ENCODE measurements at regions not wholly inside any gene's neighbourhood (a gene's known extent, or its start where the extent isn't known, plus 50 kb on each side); places are given as distances from the start of the nearest gene placed in this dataset.
"Not testable (repeated sequence)": the region's sequence is repeated elsewhere in the genome, so short reads cannot be mapped to it uniquely, and the experiment has no call there.

DNA sequence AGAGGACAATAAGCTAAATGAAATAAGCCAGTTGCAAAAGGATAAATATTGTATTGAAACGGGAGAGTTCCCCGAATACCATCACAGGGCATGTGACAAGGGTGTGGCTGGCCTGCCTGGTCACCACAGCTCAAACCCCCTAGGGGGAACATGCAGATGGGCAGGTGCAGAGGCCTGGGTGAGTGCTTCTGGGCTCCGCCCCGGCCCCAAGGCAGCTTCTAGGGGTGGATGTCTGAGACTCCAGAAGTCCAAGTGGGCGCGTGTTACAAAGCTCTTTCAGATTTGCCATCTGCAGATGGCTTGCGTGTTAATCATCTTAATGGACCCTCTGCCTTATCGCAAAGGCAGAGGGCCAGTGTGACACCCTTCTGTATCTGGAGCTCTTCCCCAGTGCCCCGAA, 559.2 kb upstream of the IMPG1 start:
- DNase-seq = no peak

DNA sequence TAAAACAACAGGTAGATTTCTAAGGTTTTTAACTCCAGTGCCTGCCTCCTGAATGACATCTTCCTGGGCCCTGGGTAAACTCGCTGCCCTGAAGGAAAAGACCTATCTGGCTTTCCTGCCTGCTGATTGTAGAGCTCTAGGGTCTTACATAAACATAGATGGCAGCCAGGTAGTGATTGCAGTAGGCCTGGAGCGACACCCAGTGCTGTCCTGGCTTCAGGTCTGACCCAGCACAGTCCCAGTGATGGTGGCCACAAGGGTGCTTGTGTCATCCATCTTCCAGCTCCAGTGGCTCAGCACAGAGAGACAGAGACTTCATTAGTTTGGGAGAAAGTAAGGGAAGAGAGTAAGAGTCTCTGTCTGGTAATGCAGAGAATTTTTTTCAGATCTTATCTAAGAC, 542.9 kb upstream of the IMPG1 start:
- DNase-seq = no peak

DNA sequence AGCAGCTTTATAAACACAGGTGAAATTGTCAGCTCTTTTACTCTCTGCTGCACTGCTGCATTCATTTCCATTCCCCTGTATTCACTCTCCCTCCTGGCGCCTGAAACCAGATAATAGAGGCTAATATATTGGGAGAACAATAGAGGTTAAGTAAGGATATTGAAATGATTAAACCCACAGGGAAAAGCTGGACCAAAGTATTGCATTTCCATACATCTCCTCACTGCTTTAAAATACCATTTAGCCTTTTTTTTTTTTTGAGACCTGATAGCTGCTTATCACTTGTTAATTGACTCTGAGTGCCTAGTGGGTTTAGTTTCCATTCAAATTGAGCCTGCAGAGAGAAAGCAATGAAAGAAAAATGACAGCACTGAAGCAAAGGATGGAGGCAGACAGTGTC, 540.5 kb upstream of the IMPG1 start:
- DNase-seq = no peak

DNA sequence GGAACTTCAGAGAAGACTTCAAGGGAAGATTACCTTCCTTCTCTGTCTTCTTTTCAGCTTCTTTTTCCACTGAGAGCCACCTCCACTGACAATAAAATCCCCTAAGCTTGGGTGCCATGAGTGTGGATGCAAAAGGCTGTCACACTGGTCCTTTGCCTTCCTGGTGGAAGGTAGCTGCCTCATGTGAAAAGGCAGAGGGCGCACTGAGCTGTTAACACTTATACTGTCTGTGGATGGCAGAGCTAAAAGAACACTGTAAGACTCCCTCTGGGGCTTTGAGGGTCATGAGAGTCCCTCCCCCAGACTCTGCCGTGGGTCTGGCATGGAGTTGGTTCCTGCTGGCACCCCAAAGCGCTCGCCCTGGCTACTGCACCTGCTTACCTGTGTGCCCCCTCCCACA, 536.7 kb upstream of the IMPG1 start:
- no peak for DNase-seq

DNA sequence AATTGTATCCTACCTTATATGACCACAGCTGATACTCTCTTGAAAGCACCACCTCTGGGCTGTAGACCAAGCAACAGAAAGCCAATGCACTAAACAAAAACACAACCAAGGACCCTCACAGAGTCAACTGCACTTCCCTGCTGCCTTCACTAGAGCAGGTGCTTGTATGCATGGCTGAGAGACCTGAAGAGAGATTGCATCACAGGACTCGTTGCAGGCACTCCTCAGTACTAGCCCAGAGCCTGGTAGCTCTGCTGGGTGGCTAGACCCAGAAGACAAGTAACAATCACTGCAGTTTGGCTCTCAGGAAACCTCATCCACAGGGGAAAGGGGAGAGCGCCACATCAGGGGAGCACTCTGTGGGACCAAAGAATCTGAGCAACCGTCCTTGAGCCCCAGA, 521.6 kb upstream of the IMPG1 start:
- DNase-seq = no peak

DNA sequence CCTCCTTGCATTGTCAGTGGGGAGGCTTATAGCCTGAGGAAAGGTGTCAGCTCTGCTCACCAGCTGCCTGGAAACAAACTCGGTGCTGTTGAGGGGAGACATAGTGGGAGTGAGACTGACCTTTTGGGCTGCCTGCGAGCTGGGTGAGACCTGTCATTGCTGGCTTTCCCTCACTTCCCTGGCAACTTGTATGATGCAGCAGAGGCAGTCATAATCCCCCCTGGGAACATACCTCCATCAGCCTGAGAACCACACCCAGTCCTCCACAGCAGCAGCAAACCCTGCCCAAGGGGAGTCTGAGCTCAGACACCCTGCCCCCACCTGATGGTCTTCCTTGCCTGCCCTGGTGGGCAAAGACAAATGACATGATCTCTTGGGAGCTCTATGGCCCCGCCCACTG, 521.2 kb upstream of the IMPG1 start:
- DNase-seq = no peak

DNA sequence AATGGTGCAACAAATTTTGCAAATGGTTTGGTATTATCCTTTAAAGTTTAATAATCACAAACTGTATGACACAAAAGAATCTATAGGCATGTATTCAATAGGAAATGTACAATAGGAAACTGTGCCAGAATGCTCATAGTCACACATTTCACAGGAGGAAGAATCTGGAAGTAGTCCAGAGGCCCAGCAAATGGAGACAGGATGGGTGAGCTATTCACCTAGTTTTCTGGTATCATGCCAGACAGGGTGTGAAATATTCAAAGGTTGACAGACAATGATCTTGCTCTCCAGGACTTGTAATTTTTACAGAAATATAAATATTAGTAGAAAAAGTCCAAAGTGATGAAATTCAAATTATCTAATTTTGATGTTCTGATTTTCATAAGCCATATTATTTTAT, 520.1 kb upstream of the IMPG1 start:
- DNase-seq = no peak

DNA sequence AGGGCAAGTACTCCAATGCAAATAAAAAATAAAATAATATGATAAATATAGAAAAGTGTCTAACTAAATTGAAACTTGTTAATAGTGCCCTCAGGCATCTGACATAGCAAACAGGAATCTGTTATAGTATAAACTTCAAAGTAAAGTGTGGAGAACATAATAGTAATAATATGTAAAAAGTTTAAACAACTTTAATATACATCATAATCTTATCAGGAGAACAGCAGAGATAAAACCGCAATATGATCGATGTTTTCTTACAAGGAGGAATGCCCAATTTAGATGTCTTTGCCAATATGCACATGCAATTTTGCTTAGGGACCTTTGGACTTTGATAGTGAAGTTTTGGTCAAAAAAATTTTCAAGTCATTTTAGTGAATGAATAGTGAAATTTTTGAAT, 514.8 kb upstream of the IMPG1 start:
- DNase-seq = no peak

DNA sequence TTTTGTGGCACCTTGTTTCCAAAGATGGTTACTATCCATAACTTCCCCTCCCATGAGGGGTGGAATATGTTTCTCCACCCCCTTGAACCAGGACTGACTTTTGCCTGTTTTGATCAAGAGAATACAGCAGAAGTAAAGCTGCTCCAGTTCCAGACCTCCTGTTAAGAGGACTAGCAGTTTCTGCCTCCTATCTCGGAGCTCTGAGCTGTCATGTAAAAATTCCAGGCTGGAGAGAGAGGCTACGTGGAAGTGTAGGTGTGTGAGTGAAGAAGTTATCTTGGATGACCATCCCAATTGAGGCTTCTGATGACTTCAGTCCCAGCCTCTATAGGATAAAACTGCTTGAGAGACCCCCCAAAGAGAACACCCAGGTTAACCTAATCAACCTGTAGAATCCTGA, 511.7 kb upstream of the IMPG1 start:
- DNase-seq = no peak

DNA sequence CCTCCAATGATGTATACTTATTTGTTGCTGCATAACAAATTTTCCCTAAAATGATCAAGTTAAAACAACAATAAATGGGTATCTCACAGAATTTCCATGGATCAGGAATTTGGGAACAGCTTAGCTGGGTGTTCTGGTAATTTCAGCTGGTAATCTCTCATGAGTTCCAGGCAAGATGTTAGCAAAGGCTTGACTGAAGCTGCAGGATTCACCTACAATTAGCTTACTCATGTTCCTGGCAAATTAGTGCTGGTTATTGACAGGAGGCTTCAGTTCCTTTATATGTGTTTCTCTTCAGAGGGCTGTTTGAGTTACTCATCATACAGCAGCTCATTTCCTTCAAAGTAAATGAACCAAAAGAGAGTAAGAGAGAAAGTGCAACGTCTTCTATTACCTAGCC, 506.3 kb upstream of the IMPG1 start:
- no peak for DNase-seq

DNA sequence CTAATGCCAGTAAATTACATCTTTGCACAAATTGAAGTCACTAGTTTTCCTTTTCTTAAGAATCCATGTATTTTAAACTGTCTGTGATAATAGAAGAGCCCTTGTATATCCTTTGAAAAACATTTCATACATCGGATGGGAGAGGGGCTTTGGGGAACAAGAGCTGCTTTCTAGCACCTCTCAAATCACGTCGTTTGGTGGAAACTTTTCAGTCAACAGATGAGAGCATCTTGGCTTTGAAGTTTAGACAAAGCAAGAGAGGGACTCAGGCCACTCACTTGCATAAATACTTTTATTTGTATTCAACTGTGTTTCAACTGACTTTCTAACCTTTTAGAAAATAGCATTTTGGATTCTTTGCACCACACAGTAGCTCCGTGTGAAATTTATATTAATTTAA, 502.3 kb upstream of the IMPG1 start:
- DNase-seq = no peak

DNA sequence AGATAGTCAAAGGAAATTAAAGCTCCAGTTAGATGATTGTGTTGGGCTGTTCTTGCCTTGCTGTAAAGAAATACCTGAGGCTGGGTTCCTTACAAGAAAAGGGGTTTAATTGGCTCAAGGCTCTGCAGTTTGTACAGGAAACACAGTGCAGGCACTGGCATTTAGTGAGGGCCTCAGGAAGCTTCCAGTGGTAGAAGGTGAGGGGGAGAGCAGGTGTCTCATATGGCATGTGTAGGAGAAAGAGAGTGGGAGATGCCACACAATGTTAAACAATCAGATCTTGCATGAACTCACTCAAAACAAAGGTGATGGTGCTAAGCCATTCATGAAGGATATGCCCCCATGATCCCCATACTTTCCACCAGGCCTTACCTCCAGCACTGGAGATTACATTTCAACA, 493.5 kb upstream of the IMPG1 start:
- no peak for DNase-seq

DNA sequence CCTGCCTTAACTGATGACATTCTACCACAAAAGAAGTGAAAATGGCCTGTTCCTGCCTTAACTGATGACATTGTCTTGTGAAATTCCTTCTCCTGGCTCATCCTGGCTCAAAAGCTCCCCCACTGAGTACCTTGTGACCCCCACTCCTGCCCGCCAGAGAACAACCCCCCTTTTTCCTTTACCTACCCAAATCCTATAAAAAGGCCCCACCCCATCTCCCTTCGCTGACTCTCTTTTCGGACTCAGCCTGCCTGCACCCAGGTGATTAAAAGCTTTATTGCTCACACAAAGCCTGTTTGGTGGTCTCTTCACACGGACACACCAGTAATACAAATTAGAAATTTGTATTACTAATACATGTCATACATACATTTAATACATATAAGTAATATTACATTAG, 489.9 kb upstream of the IMPG1 start:
- DNase-seq = not testable (repeated sequence)

DNA sequence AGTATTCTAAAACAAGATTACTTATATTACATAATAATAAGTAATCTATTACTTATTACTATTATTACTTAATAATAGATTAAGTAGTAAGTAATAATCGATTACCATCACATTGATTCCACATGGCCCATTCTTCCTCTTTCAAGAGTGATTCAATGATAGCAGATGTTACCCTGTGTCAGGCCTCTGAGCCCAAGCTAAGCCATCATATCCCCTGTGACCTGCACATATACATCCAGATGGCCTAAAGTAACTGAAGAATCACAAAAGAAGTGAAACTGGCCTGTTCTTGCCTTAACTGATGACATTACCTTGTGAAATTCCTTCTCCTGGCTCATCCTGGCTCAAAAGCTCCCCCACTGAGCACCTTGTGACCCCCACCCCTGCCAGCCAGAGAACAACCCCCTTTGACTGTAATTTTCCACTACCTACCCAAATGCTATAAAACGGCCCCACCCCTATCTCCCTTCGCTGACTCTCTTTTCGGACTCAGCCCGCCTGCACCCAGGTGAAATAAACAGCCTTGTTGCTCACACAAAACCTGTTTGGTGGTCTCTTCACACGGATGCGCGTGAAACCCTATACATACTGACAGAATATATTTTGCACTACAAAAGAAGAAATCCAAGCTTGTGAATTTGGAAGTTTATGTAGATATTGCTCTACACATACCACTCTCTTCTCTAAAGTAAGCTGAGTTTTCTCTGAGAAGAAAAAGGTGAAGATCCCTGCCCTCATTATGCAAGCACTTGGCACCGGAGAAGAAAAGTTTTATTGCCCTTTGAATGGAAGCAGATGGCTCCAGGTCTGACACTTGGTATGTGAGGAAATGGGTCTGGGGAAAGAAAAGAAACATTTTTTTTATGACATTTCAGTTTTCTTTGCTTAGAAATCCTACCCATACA, 488.6 kb upstream of the IMPG1 start:
- DNase-seq = not testable (repeated sequence)

DNA sequence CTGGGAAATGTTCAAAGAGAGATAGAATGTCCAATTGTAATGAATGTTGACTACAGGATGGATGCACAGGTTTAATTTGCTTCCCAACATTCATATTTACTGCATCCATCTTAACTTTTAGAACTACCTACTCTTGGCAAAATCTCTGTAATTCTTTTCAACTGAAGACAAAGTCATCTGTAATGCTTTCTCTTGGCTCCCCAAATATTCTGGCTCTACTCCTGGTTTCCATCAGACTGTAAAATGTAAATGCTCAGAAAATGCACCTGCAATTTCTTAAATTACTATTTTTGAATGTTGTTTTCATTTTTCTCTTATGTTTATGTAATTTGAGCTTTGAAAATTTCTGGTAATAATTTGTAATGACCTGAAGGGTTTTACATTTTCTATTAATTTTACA, 480.8 kb upstream of the IMPG1 start:
- DNase-seq = no peak

DNA sequence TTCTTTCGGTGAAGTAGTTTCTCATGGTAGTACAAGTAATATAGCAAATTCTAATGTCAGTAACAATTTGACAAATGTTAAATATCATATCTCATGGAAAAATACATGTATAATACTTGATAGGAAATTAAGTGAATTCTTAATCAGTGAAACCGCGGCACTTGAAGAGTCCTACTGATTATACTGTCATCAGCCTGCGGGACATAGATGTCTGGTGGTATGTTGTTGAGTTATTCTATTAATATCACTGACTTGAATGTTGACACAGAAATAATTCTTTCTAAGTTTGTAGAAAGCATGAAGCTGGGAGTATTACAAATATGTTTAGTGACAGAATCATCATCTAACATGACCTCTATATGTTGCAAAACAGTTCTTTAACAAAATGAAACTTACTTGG, 479.8 kb upstream of the IMPG1 start:
- no peak for DNase-seq

DNA sequence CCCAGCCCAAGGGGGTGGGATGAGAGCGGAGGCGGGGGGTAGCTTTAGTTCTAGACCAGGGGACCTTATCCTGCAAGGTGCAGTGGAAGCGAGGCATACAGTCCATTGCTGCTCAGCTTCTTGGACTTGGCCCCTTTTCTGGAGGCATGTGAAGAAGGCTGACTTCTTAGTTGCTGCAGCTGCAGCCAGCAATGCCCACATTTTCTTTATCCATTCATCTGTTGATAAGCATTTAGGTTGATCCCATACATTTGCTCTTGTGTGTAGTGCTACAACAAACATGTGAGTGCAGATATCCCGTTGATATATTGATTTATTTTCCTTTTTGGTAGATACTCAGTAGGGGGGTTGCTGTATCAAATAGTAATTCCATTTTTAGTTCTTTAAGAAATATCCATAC, 461.2 kb upstream of the IMPG1 start:
- no peak for DNase-seq

DNA sequence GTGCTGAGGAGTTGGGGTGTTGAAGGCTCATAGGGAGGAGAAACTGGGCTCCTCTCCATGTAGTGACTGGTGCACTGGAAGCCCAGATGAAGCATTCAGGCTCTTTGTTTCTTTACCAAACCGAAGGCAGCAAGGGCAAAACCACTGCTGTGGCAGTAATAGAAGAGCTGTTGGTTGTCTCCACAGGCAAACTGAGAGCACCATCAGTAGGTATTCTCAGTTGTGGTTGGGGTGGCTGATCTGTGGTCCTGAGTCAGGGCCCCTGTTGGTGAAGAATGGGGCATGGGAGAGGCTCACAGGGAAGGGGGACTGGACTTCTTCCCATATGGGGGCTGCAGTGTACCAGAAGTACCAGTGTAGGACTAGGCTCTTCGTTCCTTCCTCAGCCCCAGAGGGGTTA, 460.2 kb upstream of the IMPG1 start:
- DNase-seq = no peak

DNA sequence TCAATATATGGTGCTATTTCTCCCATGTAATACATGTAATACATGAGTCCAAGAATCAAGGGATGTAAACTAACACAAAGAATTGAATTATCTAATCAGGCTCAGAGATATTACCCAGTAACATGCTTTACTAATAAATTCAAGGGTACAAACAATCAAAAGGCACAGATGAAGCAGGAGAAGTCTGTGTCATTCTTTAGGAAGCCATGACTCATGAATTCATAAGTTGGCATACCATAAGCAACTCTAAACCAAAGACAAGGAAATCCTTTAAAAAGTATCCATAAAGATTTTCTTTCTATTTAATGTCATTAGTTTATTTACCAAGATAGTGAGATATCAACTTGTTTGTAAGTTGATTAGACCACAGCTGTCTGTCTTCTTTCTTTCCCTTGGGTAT, 446.0 kb upstream of the IMPG1 start:
- no peak for DNase-seq

DNA sequence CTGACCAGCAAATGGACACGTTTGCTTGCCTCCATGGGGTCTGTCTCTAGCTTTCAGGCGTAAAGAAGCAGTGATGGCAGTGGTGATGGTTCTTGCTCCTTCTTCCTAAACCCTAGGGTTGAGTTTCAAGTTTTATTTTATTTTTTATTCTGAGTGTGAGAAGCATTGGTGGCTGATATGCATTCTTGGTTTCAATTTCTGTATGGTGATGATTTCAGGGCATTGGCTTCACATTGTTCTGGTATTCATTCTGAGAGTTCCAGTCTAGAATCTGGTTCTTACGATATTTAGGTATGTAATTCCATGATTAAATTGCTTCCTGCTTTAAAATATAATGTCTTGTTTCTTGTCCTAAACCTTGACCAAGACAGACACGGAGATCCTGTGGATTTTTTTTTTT, 444.5 kb upstream of the IMPG1 start:
- no peak for DNase-seq

DNA sequence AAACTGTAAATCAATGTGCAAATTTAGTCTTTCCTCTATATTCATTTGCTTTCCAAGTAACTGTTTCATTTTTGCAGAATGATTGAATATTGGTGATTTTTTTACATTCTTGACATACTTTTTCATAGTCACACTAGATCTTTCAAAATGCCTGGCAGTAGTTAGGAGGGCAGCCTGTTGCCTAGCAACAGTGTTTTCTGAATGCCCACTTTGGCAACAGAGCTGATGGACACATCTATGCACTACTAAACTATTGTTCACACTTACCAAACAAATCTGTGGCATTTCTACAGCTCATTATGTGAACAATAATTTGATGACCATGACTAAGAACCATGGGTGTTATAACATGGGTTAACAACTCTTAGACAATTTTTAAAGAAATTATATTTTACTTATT, 438.0 kb upstream of the IMPG1 start:
- no peak for DNase-seq

DNA sequence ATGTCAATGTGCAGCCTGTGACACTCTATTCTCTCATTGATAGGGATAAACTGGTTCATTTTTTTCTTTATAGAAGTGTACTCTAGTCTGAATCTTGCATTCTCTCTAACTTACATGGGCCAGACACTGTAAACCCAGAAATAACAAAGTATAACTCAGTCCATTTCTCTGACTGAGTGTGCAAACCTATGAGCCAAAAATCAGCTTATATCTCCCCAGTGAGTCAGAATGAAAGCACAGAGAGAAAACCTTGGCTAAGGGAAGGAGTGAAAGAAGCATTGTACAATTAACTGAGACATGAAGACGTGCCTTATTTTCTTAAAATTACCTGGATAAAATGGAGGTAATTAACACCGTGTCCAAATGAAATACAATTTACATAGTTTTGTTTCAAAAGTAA, 436.9 kb upstream of the IMPG1 start:
- DNase-seq = no peak

DNA sequence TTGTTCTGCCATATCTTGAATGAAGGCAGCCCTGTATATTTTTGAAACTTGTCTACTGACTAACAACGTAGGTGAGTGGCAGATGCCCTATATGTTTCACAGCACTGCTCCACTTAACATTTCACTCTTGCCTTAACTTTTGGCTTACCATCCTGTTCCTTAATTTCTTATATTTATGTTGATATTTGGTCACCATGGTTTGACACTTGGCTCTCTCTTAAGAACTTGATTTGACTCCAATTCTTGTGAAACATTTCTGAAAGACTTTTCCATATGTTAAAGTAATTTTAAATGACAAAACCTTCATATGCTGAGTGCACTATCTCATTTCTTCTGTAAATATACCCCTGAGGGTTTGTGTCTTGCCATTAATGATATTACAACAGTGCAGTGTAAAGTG, 434.3 kb upstream of the IMPG1 start:
- DNase-seq = no peak

DNA sequence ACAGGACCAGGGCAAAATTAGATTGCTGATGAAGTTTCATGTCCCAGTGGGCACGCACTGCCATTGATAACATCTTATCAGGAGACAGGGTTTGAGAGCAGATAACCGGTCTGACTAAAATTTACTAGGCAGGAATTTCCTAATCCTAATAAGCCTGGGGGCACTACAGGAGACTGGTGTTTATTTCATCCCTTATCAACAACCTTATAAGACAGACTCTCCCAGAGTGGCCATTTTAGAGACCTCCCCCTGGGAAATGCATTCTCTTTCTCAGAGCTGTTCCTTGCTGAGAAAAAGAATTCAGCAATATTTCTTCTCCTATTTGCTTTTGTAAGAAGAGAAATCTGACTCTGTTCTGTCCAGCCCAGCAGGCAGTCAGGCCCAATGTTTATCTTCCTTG, 423.4 kb upstream of the IMPG1 start:
- DNase-seq = no peak

DNA sequence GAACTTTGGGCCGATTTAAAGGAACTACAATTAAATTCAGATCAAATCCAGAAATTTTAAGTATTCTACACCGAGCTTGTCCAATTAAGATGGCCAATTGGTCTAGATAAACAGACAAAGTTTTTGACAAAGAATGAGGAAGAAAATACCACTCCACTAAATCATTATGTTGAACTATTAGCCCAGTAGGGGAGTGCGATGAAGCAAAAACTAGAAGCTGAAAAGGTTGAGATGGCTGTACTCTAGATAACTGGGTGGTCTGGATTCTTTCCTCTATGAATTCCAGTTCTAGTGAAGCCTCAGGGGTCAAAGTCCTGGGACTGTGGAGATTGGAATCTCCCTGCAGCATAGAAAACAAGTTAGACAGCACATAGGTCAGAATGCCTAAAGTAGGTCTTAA, 418.9 kb upstream of the IMPG1 start:
- not testable (repeated sequence) for DNase-seq

Measured in 8988T (cell line).